ENCODE measurements at regions not wholly inside any gene's neighbourhood (a gene's known extent, or its start where the extent isn't known, plus 50 kb on each side); places are given as distances from the start of the nearest gene placed in this dataset.

DNA sequence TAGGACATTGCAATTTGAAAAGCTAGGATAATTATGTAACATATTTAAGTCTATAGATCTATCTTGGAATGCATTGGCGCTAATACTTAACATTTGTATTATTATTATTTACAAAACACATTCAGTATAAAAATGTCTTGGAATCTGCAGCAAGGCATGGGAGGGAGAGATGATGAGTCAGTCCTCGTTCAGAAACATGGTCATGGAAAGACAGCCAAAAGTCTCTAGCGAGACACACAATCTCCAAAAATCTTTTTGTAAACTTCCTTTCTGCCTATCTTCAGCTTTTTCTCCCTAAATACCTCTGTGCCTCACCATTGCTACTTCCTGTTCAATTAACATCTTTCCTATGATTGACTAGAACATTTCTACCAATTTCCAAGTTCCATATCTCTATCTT, 188.4 kb upstream of the CACNA2D1 start:
- peak; percentile 34 for DNase-seq (ENCODE audit: low read depth)
- H3K4me3 ChIP-seq (replicated peaks; ENCODE audit: low read depth, low read length) = no peak overlapping the region
- TF ChIP-seq, protein P1, sequence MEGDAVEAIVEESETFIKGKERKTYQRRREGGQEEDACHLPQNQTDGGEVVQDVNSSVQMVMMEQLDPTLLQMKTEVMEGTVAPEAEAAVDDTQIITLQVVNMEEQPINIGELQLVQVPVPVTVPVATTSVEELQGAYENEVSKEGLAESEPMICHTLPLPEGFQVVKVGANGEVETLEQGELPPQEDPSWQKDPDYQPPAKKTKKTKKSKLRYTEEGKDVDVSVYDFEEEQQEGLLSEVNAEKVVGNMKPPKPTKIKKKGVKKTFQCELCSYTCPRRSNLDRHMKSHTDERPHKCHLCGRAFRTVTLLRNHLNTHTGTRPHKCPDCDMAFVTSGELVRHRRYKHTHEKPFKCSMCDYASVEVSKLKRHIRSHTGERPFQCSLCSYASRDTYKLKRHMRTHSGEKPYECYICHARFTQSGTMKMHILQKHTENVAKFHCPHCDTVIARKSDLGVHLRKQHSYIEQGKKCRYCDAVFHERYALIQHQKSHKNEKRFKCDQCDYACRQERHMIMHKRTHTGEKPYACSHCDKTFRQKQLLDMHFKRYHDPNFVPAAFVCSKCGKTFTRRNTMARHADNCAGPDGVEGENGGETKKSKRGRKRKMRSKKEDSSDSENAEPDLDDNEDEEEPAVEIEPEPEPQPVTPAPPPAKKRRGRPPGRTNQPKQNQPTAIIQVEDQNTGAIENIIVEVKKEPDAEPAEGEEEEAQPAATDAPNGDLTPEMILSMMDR (IDR thresholded peaks at IDR 0.05; ENCODE audit: low read length, missing control alignments) = no peak

DNA sequence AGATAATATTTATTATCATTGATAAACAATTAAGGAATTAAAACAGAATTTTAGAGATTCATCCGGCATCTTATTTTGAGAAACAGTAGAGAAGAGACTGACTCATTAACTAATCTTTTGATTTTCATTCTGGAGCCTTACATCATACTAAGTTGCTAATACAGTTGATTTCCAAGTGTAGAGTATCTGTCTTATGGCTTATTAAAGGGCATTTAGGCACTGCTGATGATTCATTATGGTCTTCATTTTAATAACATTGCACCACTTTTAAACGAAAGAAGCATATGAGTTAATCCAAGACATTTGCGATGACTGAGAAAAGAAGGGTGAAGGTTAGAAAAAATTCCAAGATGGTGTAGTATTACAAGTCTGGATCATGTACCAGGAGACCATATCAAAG, 186.0 kb upstream of the CACNA2D1 start:
- TF ChIP-seq, protein P1 (IDR thresholded peaks at IDR 0.05; ENCODE audit: low read length, missing control alignments) = no peak
- no peak for DNase-seq (ENCODE audit: low read depth)
- no peak overlapping the region for H3K4me3 ChIP-seq (replicated peaks; ENCODE audit: low read depth, low read length)

DNA sequence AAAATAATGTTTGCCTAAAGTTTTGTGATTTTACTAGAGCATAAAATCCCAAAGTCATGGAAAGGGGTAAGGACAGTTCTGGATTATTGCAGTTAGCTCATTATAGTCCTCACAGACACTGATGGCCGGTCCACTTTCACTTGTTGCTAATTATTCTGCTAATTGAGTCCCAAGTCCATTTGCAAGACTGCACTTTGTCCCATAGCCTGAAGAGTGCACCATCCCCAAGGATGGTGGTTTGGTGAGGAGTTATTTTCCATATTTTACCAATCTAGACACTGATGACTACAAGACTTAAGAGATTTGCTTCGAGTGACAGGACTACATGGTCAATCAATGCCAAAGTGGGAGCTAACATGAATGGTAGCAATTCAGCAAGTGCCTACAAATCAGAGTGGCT, 181.8 kb upstream of the CACNA2D1 start:
- DNase-seq (ENCODE audit: low read depth) = no peak
- H3K4me3 ChIP-seq (replicated peaks; ENCODE audit: low read depth, low read length) = no peak overlapping the region
- TF ChIP-seq, protein P1 (IDR thresholded peaks at IDR 0.05; ENCODE audit: low read length, missing control alignments) = peak; percentile 6

DNA sequence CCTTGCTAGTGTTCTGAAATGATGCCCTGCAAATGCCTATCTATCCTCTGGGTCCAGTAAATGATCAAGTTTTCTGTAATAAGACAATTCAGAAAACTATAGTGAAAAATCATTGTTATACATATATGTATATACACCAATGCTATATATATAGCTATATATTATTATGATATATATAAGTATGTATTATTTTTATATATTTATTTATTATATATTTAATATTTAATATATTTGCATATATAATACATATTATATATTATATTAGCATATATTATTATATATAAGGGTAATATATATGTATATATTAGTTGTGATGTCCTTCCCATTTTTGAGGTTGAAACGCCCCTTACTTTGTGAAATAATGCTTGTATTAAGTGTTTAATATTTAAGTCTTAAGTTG, 181.4 kb upstream of the CACNA2D1 start:
- H3K4me3 ChIP-seq (replicated peaks; ENCODE audit: low read depth, low read length) = no peak overlapping the region
- DNase-seq (ENCODE audit: low read depth) = no peak
- TF ChIP-seq, protein P1 (IDR thresholded peaks at IDR 0.05; ENCODE audit: low read length, missing control alignments) = no peak

DNA sequence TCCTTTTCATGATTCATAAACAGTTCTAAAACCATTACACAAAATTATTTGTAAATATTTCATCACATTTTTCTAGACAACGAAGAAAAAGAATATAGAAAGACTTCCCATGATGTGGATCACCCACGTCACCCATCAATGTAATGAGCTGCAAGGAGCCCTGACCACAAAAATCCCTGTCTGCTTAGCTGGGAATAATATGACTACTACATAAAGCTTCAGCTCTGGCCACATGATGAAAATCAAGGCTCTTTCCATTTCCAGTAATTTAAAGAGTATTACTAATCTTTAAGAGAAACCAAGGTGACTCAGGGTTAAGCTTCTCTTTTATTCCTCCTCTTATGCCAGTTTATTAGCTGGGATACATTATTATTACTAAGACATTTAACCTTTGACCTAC, 180.8 kb upstream of the CACNA2D1 start:
- H3K4me3 ChIP-seq (replicated peaks; ENCODE audit: low read depth, low read length) = no peak overlapping the region
- DNase-seq (ENCODE audit: low read depth) = peak; percentile 74
- TF ChIP-seq, protein P1 (IDR thresholded peaks at IDR 0.05; ENCODE audit: low read length, missing control alignments) = no peak

DNA sequence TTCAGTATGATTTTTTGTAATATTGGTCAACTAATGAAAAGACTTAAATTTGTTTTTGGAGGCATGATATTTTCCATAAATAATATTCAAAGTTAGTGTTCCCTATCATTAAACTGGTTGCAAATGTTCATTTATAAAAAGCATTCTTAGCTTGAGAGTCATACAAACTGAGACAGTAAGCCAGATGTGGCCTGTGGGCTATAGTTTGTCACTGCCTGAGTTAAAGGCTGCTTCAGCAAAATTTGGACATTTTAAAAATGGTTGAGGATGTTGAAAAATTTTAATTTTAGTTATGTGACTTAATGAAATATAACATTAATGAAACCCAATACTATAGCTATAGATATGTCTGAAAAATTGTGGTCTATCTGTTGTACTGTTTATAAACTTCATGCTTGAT, 180.2 kb upstream of the CACNA2D1 start:
- H3K4me3 ChIP-seq (replicated peaks; ENCODE audit: low read depth, low read length) = no peak overlapping the region
- TF ChIP-seq, protein P1 (IDR thresholded peaks at IDR 0.05; ENCODE audit: low read length, missing control alignments) = no peak
- DNase-seq (ENCODE audit: low read depth) = no peak

DNA sequence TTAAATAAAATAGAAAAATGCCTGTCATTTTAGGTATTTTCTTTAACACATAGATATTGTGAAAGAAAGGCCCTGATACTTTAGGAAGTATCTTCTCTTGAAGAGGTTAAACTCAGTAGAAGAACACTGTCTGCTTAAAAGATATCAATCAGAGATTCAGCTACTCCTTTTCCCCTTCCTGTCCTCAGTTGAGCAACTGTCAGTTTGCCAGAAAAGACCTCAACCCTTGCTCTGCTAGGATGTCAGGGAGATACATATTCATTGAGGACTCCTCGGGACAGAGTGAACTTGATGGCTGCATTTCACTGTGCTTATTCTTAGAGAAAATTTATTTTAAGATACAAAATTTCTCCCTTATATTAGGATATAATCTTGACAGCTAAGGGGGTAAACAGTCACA, 173.6 kb upstream of the CACNA2D1 start:
- TF ChIP-seq, protein P1 (IDR thresholded peaks at IDR 0.05; ENCODE audit: low read length, missing control alignments) = no peak
- DNase-seq (ENCODE audit: low read depth) = no peak
- no peak overlapping the region for H3K4me3 ChIP-seq (replicated peaks; ENCODE audit: low read depth, low read length)

Data from fibroblast of pulmonary artery (primary cell).